Activated CD4-positive, alpha-beta T cell treated with anti-CD3 and anti-CD28 coated beads, Interleukin-2, amount 50 U/mL, for 24 hours (primary cell): ENCODE measurements at regions not wholly inside any gene's neighbourhood (a gene's known extent, or its start where the extent isn't known, plus 50 kb on each side); places are given as distances from the start of the nearest gene placed in this dataset.
"Not testable (repeated sequence)": the region's sequence is repeated elsewhere in the genome, so short reads cannot be mapped to it uniquely, and the experiment has no call there.

Experiments used
- DNase-seq, 2 donors: peaks; one replicate each; pipeline ENCODE4 v3.0.0-alpha.2; 2020; ENCODE audit warnings: low read depth in 1 of 2, low spot score in 1 of 2

GRCh38 chr21:39083377-39084008, 99.8 kb downstream of the PSMG1 start:
- no peak for DNase-seq

DNA sequence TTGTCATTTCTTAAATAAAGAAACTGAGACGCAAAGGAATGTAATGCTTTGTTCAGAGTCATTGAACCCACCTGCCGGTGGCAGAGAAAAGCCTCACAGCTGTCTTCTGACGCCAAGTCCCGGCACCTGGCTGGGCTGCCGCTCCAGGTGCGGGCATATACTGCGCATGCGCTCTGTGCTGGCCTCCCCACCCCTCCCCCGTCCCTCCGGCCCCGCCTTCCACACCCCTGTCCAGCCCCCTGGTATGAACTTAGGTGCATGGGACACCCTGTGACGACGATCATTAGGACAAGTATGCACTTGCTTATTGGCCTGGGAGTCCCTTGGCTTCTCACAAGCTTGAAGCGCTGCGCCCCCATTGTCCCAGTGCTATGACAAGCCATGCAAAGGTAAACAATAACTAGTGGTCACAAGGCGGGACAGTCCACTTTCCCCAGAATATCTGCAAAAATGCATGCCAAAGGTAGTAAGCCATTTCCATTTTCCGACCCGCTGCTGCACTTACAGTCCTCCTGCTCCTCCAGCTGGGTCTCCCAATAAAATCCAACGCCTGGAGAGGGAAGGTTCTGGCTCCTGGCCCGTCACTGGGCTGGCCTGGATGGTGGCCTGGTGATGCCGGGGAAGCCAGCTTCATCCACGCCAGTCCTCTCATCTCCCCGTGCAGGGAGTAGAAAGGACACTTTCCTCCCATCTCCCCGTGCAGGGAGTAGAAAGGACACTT, 100.4 kb downstream of the PSMG1 start:
- no peak for DNase-seq

DNA sequence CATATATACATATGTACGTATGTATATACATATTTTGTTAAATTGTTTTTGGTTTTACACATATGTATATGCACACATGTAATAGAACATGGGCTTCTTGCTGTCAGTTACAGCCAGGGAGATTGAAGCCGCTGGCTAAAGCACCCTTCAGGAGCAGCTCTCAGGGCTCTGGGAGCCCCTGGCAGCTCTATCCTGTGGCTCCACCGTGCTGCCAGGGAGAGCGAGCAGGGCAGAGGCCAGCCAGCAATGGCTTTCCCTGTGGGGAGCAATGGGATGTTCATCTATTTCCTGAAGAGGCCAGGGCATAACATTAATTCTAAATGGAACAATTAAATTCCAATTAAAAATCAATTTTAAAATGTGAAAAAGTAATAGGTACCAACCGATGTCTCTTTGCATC, 102.9 kb downstream of the PSMG1 start:
- no peak for DNase-seq

GRCh38 chr21:39079617-39080016, 103.6 kb downstream of the PSMG1 start:
- DNase-seq: no peak

DNA sequence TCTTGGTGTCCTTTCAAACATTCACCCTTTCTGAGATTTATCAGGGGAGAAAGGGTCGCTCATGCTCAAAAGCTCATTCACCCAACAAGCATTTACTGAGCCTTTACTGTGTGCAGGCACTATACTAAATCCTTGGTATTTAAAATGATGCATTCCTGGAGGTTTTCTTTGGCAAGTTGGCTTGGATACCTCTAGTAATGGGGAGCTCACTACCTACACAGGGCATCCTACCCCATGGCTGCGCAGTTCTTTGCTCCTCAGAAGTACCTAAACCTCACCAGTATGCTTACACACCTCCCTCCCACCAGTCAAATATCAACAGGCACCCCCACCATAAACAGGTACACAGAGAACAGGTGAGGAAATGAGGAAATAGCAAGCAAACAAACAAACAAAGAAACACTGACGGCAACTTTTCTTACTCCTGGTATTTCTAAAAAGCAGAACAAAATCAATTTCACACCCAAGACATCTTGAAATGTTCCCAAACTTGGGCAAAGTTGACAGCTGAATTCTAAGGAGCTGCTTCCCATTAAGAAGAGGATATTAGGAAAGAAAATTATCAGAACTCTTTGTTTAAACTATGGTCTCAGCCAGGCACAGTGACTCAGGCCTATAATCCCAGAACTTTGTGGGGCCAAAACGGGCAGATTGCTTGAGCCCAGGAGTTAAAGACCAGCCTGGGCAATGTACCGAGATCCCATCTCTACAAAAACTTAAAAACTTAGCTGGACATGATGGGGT, 104.8 kb downstream of the PSMG1 start:
- DNase-seq: no peak

DNA sequence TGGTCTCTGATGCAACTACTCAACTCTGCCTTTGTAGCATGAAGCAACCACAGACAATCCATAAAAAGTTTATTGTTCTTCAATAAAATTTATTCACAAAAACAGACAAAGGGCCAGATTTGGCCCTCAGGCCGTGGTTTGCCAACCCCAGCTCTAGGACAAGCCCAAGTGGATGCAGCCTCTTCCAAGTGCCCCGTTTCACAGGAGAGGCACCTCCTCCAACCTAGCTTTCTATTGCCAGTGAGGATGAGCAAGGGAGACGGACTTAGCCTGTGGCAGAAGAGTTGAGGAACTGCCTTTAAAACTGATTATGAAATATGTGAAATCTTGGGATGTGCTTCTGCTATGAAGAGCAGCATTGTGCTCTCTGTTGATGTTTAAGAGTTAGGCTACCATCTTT, 105.4 kb downstream of the PSMG1 start:
- no peak for DNase-seq

DNA sequence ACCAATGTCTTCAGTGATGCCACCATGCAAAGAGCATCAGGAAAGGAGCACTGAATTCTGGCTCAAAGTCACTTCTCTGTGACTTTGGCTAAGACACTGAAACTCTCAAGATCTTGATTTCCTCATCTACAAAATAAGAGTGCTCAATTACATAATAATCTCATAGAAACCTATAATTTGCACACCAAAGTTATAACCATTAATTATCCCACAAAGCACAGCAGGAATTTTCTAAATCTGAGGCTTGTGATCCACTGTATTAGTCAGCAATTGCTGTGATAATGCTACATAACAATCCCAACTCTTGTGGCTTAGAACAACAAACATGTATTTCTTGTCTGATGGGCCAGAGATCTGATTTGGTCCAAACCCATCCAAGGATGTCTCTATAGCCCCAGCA, 108.7 kb downstream of the PSMG1 start:
- no peak for DNase-seq

DNA sequence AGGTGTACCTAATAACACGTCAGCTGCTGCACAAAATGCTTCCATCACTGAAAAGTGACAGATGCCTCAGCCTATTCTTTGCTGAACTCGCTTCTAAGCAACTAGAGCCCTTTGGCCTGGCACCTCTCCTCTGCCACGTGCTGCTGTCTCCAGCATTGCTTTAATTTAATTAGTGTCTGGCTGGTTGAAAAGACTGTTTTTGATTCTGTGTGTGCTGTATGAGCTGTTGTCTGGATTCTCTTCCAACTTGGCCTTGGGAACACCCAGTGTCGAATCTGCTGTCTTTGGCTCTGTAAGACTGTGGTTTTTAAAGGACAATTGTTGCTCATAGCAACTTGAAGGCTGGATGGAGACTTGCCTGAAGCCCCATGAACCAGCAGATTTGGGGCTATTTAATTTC, 109.5 kb downstream of the PSMG1 start:
- no peak for DNase-seq

DNA sequence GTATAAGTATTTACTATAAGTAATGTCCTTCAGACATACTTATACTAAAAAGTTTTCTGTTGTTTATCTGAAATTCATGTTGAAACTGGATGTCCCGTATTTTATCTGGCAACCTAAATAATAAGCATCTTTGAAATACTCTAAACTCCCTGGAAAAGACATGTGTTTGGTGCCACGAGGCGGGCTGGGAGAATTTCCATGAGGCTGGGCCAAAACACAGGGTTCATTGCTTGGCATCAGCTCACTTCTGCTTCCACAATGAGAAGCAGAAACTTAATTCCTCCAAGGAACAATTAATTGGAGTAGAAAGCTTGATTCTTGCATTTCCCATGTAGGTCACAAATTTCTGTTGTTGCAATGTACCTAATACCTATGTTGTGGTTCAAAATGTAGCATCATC, 110.2 kb downstream of the PSMG1 start:
- no peak for DNase-seq

DNA sequence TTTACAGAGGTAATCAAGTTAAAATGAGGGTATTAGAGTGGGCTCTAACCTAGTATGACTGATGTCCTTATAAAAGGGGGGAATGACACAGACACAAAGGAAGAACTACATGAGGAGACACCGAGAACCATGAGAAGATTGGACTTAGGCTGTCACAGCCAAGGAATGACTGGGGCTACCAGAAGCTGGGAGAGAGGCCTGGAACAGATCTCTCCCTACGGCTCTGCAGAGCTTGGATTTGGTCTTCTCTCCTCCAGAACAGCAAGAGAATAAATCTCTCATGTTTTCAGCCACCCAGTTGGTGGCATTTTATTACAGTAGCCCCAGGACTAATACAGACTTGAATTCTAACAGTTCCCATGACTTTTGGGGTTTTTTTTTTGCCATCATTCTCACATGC, 110.8 kb downstream of the PSMG1 start:
- no peak for DNase-seq

DNA sequence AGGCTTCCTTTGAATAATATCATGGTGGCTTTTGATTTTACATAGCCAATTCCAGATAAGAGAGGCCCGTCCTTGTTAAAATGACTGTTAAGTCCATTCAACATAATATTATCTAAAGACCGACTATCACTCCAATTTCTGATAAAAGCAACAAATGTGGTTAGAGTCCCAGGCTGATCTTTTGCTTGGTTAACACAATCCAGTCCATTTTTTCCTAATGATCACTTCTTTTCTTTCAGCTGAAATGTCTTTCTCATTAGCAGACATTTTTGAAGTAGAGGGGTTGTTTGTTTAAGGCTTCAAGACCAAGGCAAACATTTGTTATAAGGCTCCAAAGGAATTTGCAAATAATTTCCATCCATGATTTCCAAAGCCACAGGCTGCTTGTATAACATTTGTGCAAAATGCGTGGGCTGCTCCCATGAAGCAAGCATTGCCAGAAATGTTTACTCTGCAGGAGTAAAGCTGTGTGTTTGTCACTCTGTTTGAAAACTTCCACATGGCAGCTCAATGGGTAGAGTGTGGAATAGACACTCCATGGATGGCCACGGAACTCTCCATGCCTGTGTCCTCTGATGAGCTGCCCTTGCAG, 111.5 kb downstream of the PSMG1 start:
- no peak for DNase-seq

- DNase-seq: not testable (repeated sequence)
These were observed 113.4 kb downstream of the PSMG1 start for GRCh38 chr21:39069856-39070255.

- DNase-seq: no peak
These were observed 116.1 kb downstream of the PSMG1 start for GRCh38 chr21:39066829-39067780.

DNA sequence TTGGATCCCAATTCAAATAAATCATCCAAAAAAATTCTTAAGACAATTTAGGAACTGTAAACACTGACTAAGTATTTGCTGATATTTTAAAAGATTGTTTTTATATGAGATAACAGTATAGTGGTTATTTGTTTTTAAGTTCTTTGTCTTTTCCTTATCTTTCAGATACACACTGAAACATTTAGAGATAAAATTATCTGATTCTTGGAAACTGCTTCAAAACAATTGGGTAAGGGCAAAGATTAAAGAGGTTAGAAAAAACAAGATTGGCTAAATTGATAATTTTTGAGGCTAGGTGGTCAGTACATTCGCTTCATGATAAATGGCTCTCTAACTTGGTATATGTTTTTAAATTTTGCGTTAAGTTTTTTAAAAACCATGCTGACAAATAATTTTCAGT, 117.3 kb downstream of the PSMG1 start:
- DNase-seq: no peak

DNA sequence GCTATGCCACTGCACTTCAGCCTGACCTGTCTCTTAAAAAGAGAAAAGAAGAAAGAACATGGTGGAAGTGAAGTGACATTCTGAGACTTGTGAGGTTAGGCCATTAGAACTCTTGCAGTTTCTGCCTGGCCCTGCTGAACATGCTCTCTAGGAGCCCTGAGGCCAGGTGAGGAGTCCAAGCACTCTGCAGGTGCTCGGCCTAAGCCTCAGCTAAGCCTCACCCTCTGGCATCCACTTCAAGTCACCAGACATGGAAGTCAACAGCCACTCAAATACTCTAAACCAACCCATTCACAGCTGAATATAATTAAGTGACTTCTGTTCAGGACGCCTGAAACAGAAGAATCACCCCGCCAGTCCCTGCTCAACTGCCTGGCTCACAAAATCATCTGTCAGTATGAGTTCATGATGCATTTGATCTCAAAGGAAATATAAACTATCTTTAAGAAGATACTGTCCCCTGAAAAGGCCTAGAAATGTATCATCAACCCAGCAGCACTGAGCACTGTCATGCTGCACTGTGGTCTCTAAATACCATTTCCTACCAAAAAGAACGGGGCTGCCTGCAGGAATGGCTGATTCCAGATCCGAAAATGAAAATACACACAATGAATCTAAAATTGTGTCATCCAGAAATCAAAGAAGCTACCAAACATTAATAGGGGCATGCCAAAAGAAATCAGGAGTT, 118.8 kb downstream of the PSMG1 start:
- DNase-seq: no peak

DNA sequence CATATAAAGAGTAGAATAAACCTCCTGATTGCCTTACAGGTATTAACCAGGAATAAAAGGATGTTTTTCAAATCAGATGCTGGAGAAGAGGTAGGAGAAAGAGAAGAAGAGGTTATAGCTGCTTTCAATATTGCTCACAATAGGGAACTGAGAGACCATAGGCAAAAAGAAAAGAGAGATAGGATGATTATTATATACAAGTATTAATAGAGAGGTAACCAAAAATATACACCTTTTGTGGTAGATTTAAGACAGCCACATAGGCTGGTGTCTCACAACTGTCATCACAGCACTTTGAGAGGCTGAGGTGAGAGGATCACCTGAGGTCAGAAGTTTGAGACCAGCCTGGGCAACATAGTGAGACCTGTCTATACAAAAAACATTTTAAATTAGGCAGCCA, 119.7 kb downstream of the PSMG1 start:
- no peak for DNase-seq

- no peak for DNase-seq
These were observed 121.1 kb downstream of the PSMG1 start for GRCh38 chr21:39062196-39062595.

DNA sequence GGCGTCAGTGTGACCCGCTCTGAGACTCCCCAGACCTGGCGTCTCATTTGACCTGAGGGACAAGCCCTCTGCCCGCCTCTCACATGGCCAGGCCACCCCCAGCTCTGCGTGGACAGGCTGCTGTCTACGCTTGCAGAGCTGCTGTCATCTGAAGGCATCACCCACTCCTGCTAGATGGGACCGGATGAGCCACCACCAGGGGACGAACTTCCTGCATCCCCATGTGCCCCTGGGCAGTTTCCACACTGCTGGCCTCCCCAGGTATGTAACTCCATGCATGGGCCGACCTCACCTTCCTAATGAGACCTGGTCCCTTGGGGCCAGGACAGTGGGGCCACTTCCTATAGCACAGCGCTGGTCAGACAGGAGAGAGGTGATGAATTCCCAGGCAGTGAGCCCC, 121.5 kb downstream of the PSMG1 start:
- no peak for DNase-seq

GRCh38 chr21:39060485-39061083, 122.7 kb downstream of the PSMG1 start:
- DNase-seq: no peak

- DNase-seq: no peak
These were observed 126.1 kb downstream of the PSMG1 start for GRCh38 chr21:39057121-39057520.
